HG03103 (cell line): ENCODE measurements at regions not wholly inside any gene's neighbourhood (a gene's known extent, or its start where the extent isn't known, plus 50 kb on each side); places are given as distances from the start of the nearest gene placed in this dataset.
"Not testable (repeated sequence)": the region's sequence is repeated elsewhere in the genome, so short reads cannot be mapped to it uniquely, and the experiment has no call there.

Source experiments
- ATAC-seq: cut with Tn5 transposase; IDR thresholded peaks from one replicate; pipeline ENCODE4 v1.9.1; 2021; ENCODE audit warnings: low read depth; ENCODE audit not compliant: unreplicated experiment

- not testable (repeated sequence) for ATAC-seq
Observed at GRCh38 chr7:84880326-84880997, 306.4 kb downstream of the SEMA3D start.

DNA sequence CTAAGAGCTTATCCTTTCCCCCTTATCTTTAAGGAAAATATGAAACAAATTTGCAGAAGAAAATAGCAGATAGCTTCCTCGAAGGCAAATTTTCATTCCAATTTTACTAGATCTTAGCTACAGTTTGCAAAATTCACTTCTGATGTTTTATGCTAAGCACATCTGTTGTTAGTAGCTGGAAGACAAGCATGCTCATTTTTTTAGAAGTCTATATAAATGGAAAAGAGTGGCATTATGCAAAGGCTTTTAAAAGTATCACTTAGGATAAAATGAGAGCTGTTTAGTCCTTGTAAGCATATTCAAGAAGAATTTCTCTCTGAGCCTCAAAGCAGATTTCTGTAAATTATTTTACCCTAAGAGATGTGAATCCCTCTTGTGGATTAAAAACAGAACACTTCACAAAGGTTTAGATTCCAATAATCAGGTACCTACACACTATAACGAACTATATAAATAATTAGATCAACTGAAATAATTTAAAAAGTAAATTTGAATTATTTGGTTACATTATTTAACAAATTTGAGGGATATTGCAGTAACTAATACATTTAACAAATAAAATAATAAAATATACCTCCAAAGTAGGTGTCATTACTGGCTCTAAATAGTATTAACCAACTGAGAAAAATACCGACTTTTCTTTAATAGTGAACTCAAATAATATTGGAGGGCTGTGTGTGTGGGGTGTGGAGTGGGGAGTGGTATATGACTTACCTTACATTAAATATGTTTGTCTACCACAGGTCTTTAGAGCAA, 307.1 kb downstream of the SEMA3D start:
- ATAC-seq = no peak

DNA sequence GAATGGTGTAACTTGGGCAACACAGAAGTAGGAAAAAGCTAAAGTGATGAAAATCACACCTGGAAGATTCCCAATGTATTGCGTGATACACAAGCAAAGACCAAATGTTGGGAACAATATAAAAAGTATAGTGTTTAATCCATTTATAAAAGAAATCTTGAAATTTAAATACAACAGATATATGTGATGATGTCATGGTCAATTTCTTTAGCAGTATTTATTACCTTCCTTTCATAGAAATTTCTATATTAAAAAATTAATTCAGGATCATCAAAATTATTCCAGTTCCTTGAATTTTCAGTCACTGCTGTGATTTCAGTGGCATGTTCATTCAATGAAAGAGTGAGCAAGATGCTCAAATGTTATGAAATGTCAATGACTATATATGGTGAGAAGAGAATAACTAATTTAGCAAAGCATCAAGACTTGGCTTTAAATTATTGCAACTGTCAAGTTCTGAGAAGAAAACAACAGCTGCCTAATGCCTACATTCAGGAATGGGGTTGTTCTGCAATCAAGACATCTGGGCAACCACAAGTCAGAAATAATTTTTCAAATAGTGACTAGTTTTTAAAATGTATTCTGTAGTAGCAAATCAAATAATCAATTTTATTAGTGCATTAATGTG, 308.8 kb downstream of the SEMA3D start:
- no peak for ATAC-seq

- ATAC-seq = no peak
Observed at GRCh38 chr7:84876061-84876821, 310.6 kb downstream of the SEMA3D start.

GRCh38 chr7:84865560-84865959, 321.3 kb downstream of the SEMA3D start:
- no peak for ATAC-seq

- ATAC-seq = no peak
Observed at GRCh38 chr7:84857336-84857735, 329.5 kb downstream of the SEMA3D start.

DNA sequence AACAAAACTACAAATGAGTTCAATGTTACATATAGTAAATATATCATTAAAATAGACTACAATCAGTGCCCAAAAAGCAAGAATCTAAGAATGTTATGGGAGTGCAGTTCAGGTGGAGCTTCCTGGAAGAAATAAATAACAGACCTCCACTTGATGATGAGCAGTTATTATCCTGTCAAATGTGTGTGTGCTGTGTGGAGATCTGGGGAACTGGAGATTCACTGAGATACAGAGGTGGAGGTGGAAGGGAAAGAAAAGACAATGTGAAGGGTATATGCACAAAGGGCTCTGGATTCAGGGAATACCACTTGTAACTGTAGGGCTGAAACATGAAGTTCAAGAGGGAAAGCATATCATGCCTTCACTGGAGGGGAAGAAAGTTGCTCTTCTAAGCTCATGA, 331.1 kb downstream of the SEMA3D start:
- no peak for ATAC-seq

DNA sequence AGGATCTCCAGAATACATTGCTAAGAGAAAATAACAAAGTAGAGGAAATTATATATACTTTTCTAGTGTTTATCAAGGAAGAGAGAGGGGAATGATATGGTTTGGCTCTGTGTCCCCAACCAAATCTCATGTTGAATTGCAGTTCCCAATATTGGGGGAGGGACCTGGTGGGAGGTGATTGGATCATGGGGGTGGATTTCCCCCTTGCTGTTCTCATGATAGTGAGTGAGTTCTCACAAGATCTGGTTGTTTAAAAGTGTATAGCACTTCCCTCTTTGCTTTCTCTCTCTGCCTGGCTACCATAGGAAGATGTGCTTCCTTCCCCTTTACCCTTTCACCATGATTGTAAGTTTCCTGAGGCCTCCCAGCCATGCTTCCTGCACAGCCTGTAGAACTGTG, 337.9 kb downstream of the SEMA3D start:
- not testable (repeated sequence) for ATAC-seq

- no peak for ATAC-seq
Observed at GRCh38 chr7:84848219-84848973, 338.5 kb downstream of the SEMA3D start.

GRCh38 chr7:84847790-84848189, 339.1 kb downstream of the SEMA3D start:
- no peak for ATAC-seq

GRCh38 chr7:84847038-84847437, 339.8 kb downstream of the SEMA3D start:
- ATAC-seq = no peak

GRCh38 chr7:84845971-84846370, 340.9 kb downstream of the SEMA3D start:
- ATAC-seq = no peak

GRCh38 chr7:84844771-84845170, 342.1 kb downstream of the SEMA3D start:
- ATAC-seq = no peak

DNA sequence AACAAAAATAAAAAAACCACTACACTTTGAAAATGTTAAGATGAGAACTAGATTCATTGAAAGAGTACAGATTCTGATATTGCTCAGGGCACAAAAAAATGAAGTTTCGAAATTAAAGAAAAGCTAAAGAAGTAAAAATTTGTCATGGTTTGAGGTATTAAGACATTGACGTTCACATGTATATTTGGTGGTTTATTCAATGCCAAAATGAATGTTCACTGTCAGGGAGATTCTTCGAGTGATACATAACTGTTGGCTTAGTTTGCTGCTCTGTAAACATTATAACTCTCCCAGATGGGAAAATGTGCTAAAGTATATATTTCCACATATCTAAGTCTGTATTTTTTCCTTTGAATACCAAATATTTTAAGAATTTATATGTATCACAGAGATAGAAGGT, 345.0 kb downstream of the SEMA3D start:
- no peak for ATAC-seq

GRCh38 chr7:84838857-84839256, 348.0 kb downstream of the SEMA3D start:
- no peak for ATAC-seq

GRCh38 chr7:84837405-84837804, 349.5 kb downstream of the SEMA3D start:
- no peak for ATAC-seq

DNA sequence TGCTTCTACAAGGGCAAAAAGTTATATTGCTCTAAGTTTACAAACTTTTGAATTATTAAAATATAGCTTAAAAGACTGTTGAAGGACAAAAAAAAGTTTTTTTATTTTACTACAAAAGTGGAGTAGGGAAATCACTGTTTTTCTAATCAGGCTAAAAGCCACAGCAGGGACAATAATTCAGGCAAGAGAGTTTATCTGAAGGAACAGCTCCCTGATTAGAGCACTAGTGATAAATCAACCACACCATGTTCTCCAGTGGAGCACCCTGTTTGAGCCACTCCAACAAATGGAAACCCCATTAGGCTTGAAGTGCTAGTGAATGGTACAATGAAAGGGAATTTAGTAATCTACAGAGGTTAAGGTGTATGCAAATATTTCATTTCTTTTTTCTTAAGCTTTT, 357.1 kb downstream of the SEMA3D start:
- ATAC-seq = no peak

DNA sequence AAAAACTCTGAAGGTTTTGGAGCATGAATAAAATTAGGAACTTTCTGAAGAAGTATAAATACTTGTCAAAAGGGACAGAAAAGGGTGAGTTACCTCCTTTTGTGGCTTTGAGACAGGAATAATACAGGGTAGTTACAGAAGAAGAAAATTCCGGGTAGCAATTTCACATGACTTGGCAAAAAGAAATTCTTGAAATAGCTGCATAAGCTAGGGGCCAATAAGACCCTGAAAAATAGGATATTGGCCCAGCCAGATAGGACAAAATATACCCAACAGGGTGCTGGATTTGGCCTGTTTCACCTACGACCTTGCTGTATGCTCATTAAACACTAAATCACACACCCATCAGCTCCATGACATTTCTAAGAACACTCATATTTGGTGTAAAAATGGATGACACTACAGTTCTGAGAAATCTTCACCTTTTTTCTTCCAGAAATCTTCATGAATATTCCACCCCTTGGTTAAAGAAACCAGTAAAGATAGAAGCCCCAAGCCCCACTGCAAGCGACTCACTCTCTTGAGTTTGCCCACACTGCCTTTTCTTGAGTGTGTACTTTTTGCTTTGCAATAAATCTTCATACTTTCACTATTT, 362.7 kb downstream of the SEMA3D start:
- ATAC-seq = no peak

GRCh38 chr7:84823530-84823929, 363.3 kb downstream of the SEMA3D start:
- no peak for ATAC-seq

DNA sequence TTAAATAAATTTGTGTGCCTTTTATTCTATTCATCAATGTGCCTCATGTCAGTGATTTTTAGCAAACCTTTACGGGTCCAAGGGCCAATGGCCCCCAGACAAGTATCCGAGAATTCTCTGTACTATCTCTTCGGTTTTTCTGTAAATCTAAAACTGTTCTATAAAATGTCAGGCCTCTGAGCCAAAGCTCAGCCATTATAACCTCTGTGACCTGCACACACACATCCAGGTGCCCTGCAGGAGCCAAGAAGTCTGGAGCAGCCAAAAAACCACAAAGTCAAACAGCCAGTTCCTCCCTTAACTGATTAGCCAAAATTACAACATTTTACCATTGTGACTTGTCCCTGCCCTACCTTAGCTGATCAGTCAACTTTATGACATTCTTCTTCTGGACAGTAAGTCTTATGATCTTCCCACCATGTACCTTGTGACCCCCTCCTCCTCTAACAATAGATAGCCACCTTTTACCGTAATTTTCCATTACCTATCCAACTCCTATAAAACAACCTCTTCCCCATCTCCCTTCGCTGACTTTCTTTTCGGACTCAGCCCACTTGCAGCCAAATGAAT, 363.8 kb downstream of the SEMA3D start:
- ATAC-seq = no peak
